ENCODE measurements at regions not wholly inside any gene's neighbourhood (a gene's known extent, or its start where the extent isn't known, plus 50 kb on each side); places are given as distances from the start of the nearest gene placed in this dataset.

- DNase-seq, result no peak
Measured at GRCh38 chr12:11568762-11569478, 80.6 kb upstream of the ETV6 start.

- DNase-seq, result no peak
Measured at GRCh38 chr12:11569716-11570115, 79.8 kb upstream of the ETV6 start.

GRCh38 chr12:11573880-11574279 is 75.6 kb upstream of the ETV6 start:
- DNase-seq, result no peak

- DNase-seq, result peak; percentile 24
Measured at GRCh38 chr12:11576104-11576503, 73.4 kb upstream of the ETV6 start.

DNA sequence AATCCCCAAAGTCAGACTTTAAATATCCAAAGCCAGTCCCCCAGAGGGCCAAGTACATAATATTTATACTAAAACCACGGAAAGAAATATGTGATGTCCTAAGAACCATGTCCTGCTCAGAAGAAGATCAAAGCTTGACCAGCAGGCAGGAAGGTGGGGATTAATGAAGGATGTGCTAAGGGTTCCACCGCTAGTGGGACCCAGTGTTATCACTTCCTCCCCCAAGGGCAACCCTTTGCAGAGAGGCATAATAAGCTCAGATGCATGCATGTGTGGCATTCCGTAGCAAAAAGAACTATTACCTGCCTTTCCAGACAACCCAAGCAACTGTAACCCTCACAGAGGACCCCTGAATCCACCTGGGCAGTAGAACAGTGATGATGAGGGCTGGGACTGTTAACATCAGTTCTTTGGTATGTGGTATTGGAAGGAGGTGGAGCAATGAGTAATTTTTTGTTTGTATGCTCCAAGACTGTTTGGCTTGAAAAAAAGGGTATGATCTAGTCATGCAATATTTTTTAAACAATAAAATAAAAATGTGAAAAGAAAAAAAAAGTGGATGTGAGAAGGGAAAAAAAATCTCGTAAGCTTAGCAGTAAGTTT is 71.7 kb upstream of the ETV6 start:
- no peak for DNase-seq

GRCh38 chr12:11578461-11578993 is 70.9 kb upstream of the ETV6 start:
- DNase-seq, result no peak

- DNase-seq, result no peak
Measured at GRCh38 chr12:11580125-11580751, 69.2 kb upstream of the ETV6 start.

DNA sequence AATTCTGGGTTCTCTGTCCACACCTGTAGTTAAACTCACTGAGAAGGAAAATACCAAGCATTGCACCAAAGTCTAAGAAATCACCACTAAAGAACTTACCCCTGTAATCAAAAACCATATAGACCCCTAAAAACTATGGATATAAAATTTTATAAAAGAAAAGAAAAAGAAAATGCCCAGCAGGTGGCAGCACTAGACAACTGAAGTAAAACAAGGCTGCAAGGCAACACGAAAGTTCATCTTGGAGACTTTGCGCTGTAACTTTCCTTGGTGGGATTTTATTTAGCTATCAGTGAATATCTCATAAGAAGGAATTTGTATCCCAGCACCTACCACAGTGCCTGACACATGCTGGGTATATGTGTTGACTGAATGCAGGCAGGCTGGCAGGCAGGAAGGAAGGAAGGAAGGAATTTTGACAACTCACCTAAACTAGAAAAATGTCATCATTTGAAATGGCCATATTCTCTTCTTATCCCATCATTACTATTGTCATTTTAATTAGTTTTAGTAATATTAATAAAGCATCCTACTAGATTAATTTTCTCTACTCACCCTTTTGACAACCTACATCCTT is 68.2 kb upstream of the ETV6 start:
- peak; percentile 64 for DNase-seq

GRCh38 chr12:11584221-11584855 is 65.1 kb upstream of the ETV6 start:
- no peak for DNase-seq

GRCh38 chr12:11592484-11592883 is 57.0 kb upstream of the ETV6 start:
- DNase-seq, result no peak

DNA sequence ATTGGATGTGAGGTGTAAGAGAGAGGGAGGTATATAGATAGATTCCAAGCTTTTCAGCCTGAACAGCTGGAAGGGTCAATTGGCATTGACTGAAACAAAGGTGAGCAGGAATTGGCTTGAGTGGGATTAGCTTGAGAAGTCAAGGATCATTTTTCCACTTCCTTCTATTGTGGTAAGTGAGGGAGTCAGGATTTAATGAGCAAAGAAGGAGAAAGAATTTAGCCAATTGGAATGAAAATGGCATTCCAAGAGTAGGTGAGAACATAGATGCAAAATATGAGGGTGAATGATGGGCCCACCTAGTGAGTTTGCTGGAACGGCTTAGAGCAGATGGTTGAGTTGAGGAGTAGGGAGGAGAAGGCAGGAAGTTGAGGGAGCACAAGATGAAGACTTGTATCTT is 56.5 kb upstream of the ETV6 start:
- no peak for DNase-seq

DNA sequence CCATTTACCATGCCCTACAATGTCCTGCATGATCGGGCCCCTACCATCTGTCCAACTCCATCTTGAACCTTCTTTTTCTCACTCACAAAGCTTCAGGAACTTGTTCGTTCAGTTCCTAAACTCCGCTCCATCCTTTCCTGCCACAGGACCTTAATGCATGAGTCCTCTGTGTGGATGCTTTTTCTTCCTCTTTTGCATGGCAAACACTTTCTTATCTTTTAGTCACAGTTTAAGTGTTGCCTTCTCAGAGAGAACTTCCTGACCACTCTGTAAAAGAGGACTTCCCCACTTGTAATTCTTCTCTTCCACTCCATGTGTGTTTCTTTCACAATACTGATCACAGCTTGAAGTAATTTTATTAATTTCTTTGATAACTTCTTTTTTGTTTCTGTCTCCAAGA is 54.4 kb upstream of the ETV6 start:
- no peak for DNase-seq

DNA sequence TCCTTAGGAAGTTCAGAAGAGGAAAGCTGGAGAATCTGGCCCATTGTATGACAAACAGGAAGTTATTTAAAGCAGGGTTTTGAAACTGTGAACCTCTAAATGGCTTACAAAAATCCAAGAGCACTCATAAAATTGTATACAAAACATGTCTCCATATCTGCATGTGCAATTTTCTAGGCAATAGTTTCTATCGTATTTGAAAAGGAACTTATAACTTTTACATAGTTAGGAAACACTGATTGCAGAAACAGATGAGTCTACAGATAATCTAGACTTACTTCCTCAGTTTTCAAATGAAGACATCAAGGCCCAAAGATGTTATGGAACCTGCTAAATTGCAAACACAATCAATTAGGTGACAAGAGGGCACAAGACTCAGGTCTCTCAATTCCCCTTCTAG is 53.3 kb upstream of the ETV6 start:
- no peak for DNase-seq

GRCh38 chr12:11598900-11599299 is 50.6 kb upstream of the ETV6 start:
- no peak for DNase-seq
